ENCODE measurements at regions not wholly inside any gene's neighbourhood (a gene's known extent, or its start where the extent isn't known, plus 50 kb on each side); places are given as distances from the start of the nearest gene placed in this dataset.

DNA sequence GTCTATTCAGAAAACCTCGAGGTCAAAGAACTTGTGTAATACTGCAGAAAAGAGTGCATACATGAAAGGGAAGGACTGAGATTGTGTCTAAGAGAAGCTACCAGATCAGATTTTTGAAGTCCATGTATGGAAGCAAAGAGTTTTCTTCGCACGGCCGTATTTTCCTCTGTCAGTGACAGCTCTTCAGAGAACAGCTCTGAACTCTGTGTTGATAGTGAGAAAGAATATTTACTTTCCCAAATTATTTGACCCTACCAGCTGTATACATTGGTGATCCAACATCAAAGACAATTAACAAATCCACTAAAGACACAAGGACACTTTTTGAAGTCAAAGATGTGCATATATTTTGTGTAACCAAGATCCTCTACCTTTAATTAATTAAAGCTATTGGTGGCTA is 107.8 kb upstream of the PSMD7 start:
- TF ChIP-seq, protein P1, sequence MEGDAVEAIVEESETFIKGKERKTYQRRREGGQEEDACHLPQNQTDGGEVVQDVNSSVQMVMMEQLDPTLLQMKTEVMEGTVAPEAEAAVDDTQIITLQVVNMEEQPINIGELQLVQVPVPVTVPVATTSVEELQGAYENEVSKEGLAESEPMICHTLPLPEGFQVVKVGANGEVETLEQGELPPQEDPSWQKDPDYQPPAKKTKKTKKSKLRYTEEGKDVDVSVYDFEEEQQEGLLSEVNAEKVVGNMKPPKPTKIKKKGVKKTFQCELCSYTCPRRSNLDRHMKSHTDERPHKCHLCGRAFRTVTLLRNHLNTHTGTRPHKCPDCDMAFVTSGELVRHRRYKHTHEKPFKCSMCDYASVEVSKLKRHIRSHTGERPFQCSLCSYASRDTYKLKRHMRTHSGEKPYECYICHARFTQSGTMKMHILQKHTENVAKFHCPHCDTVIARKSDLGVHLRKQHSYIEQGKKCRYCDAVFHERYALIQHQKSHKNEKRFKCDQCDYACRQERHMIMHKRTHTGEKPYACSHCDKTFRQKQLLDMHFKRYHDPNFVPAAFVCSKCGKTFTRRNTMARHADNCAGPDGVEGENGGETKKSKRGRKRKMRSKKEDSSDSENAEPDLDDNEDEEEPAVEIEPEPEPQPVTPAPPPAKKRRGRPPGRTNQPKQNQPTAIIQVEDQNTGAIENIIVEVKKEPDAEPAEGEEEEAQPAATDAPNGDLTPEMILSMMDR (IDR thresholded peaks at IDR 0.05), result no peak
- TF ChIP-seq POLR2A (IDR thresholded peaks at IDR 0.05) (no peak), EP300 (IDR thresholded peaks at IDR 0.05) (no peak), POLR2AphosphoS5 (IDR thresholded peaks at IDR 0.05) (no peak)

Data from upper lobe of left lung (tissue), 4 donors.